Activated CD8-positive, alpha-beta T cell treated with anti-CD3 and anti-CD28 coated beads for 36 hours (primary cell): ENCODE measurements at regions not wholly inside any gene's neighbourhood (a gene's known extent, or its start where the extent isn't known, plus 50 kb on each side); places are given as distances from the start of the nearest gene placed in this dataset.

Source experiments
- ATAC-seq: fragments of 200-7000 bp; cut with Tn5 transposase; one replicate; pipeline ENCODE4 v1.10.0; 2021; ENCODE audit warnings: mild to moderate bottlenecking, moderate library complexity
- CTCF ChIA-PET: fragments of 350-600 bp; sonication (Branson Sonifier 250); formaldehyde crosslinking; loops from one replicate; lab custom pipeline; 2021; ENCODE audit warnings: antibody characterized with exemption; lab: Charles Lee
- POLR2A ChIA-PET: fragments of 350-600 bp; sonication (Branson Sonifier 250); formaldehyde crosslinking; loops from one replicate; lab custom pipeline; 2021; ENCODE audit warnings: antibody characterized with exemption; lab: Charles Lee
- DNase-seq: peaks from one replicate; pipeline ENCODE4 v3.0.0-alpha.2; 2020
- H3K27ac Mint-ChIP-seq: one replicate; pipeline ENCODE4 v1.8.0; 2021; ENCODE audit warnings: mild to moderate bottlenecking, mixed read lengths
- H3K27me3 Mint-ChIP-seq: one replicate; pipeline ENCODE4 v1.8.0; 2021; ENCODE audit warnings: mixed read lengths
- H3K36me3 Mint-ChIP-seq: one replicate; pipeline ENCODE4 v1.8.0; 2021; ENCODE audit warnings: low read depth, mixed read lengths
- H3K4me1 Mint-ChIP-seq: one replicate; pipeline ENCODE4 v1.8.0; 2021; ENCODE audit warnings: low read depth, mixed read lengths
- H3K4me3 Mint-ChIP-seq: one replicate; pipeline ENCODE4 v1.8.0; 2021; ENCODE audit warnings: mild to moderate bottlenecking, moderate library complexity, mixed read lengths
- H3K9me3 Mint-ChIP-seq: one replicate; pipeline ENCODE4 v1.8.0; 2021; ENCODE audit warnings: mixed read lengths
- intact Hi-C: fragments of 100-400 bp; cut with micrococcal nuclease; formaldehyde crosslinking; loops from one replicate; pipeline ENCODE4 v1.10.0; 2022
- TF ChIP-seq, protein P1 (sequence below): fragments of 200-600 bp; IDR thresholded peaks from one replicate; pipeline ENCODE4 v1.8.0; 2022; ENCODE audit warnings: antibody characterized with exemption, mild to moderate bottlenecking

DNA sequence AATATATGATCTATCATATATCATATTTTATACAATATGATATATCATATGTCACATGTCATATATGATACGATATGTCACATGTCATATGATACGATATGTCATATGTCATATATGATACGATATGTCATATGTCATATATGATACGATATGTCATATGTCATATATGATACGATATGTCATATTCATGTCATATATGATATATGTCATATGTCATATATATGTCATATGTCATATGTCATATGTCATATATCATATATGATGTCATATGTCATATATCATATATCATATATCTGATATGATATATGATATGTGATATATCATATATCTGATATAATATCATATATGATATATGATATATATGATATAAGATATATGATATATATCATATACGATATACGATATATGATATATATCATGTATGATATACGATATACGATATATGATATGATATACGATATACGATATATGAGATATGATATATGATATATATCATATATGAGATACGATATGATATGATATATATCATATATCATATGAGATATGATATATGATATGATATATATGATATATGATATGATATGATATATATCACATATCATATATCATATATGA, 122.3 kb upstream of the USP9X start:
- TF ChIP-seq, protein P1, sequence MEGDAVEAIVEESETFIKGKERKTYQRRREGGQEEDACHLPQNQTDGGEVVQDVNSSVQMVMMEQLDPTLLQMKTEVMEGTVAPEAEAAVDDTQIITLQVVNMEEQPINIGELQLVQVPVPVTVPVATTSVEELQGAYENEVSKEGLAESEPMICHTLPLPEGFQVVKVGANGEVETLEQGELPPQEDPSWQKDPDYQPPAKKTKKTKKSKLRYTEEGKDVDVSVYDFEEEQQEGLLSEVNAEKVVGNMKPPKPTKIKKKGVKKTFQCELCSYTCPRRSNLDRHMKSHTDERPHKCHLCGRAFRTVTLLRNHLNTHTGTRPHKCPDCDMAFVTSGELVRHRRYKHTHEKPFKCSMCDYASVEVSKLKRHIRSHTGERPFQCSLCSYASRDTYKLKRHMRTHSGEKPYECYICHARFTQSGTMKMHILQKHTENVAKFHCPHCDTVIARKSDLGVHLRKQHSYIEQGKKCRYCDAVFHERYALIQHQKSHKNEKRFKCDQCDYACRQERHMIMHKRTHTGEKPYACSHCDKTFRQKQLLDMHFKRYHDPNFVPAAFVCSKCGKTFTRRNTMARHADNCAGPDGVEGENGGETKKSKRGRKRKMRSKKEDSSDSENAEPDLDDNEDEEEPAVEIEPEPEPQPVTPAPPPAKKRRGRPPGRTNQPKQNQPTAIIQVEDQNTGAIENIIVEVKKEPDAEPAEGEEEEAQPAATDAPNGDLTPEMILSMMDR: no peak
- POLR2A ChIA-PET: no interaction called here
- Mint-ChIP-seq H3K4me3 (no peak overlapping the region), H3K36me3 (no peaks in the 10 kb centered on the region), H3K27ac (no peak overlapping the region), H3K9me3 (peaks cover 2% of the 10 kb centered on the region), H3K27me3 (no peaks in the 10 kb centered on the region), H3K4me1 (peaks cover 5% of the 10 kb centered on the region)
- intact Hi-C loops: no loop called here
- DNase-seq (no peak), ATAC-seq (no peak)
- CTCF ChIA-PET: no interaction called here

DNA sequence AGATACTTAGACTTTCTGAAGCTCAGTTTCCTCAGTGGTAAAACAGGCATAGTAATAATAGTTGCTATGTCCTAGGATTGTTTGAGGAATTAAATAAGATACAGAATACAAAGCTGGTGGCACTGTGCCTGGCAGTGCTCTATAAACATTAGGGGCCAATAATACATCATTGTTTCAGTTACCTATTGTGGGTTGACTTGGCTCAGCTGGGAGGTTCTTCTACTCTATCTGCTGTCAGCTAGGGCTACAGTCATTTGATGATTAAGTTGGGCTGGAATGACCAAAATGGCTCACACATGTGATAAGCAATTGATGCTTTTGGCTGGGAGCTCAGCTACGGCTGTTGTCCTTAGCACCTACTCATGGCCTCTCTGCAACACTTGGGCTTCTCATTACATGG, 121.2 kb upstream of the USP9X start:
- Mint-ChIP-seq H3K9me3 (peaks cover 2% of the 10 kb centered on the region), H3K36me3 (no peaks in the 10 kb centered on the region), H3K27me3 (no peaks in the 10 kb centered on the region), H3K27ac (no peak overlapping the region), H3K4me3 (no peak overlapping the region), H3K4me1 (peaks cover 5% of the 10 kb centered on the region)
- ChIA-PET POLR2A (interaction anchor here (1.5 kb wide), 1 partner anchor 11 kb away, joined by 5 read pairs; no protein-coding TSS in a partner anchor), CTCF (no interaction called here)
- DNase-seq (no peak), ATAC-seq (no peak)
- TF ChIP-seq, protein P1: no peak
- intact Hi-C loops: no loop called here

DNA sequence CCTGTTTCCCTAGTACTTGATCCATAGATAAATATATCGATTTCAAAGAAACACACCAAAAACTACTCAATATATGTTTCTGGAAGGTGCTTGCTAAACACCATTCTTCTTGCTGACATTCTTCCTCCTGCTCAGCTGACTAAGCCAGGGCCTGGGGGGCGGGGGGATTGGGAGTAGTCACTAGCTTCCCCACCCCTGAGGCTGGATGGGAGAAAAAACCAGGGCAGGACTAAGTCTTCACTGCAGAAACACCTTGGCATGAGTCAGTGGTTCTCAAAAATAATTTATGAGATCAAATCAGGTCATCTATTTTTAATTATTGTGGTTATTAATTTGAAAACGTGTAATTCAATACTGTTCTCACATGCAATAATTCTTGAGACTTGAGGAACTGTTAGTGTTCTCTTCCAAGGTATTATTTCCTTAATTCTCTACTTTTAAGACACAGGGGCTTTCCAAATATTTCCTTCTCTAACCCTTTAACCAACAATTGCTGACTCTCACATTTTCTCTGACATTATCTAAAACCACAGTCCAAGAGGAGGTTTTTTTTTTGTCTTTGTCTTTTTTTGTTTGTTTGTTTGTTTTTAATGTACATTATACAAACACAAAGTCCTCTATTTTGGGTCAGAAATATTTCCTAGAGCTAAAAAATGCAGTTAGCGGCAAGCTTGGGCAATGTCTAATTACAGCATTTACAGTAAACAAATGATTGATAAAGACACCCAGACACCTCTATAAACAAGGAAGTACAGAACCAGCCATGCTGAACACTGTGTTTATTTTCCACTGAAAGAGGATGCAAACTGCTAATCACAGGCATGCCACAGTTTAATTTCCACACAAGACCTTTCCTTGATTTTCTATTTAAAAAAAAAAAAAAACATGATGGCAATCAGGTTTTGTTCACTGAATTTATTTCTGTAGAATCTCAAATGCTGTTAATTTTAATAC, 120.3 kb upstream of the USP9X start:
- Mint-ChIP-seq H3K27me3 (no peaks in the 10 kb centered on the region), H3K4me1 (peaks cover 5% of the 10 kb centered on the region), H3K27ac (no peak overlapping the region), H3K36me3 (no peaks in the 10 kb centered on the region), H3K9me3 (peaks cover 2% of the 10 kb centered on the region), H3K4me3 (no peak overlapping the region)
- CTCF ChIA-PET: no interaction called here
- TF ChIP-seq, protein P1: no peak
- POLR2A ChIA-PET: interaction anchor here (1.5 kb wide), 1 partner anchor 12 kb away, joined by 5 read pairs; no protein-coding TSS in a partner anchor
- DNase-seq (no peak), ATAC-seq (no peak)
- intact Hi-C loops: no loop called here

DNA sequence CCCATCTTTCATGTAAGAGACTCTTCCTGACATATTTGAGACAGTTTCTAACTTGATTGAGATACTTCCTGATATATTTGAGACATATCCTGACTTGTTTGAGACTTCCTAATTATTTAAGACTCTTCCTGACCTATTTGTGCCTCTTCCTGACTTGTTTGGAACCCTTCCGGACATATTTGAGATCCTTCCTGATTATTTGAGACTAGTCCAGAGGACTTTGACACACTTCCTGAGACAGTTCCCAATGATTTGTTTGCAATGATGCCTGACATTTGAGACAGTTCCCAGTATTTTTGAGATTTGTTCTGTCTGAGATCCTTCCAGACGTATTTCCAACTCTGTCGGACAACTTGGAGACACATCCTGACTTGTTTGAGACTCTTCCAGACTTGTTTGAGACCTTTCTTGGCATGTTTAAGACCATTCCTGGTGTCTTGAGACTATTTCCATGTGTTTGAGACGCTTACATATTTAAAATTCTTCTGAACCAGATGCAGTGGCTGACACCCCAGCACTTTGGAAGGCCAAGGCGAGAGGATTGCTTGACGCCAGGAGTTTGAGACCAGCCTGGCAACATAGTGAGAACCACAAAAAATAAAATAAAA, 118.9 kb upstream of the USP9X start:
- ChIA-PET CTCF (no interaction called here), POLR2A (no interaction called here)
- H3K27me3 Mint-ChIP-seq: no peaks in the 10 kb centered on the region
- no peak overlapping the region for H3K27ac Mint-ChIP-seq
- H3K36me3 Mint-ChIP-seq: no peaks in the 10 kb centered on the region
- TF ChIP-seq, protein P1: no peak
- H3K4me3 Mint-ChIP-seq: no peak overlapping the region
- DNase-seq (no peak), ATAC-seq (no peak)
- H3K9me3 Mint-ChIP-seq: peaks cover 4% of the 10 kb centered on the region
- intact Hi-C loops: no loop called here
- H3K4me1 Mint-ChIP-seq: peaks cover 2% of the 10 kb centered on the region
